CD4-positive, alpha-beta T cell treated with Interleukin-6 at 100 ng/mL for 8 hours (primary cell): ENCODE measurements at regions not wholly inside any gene's neighbourhood (a gene's known extent, or its start where the extent isn't known, plus 50 kb on each side); places are given as distances from the start of the nearest gene placed in this dataset.

Source experiments
- DNase-seq: peaks from one replicate; pipeline ENCODE4 v3.0.0-alpha.2; 2020; ENCODE audit warnings: mixed read lengths, low spot score

GRCh38 chr2:126827371-126827770, 71.3 kb upstream of the TEX51 start:
- no peak for DNase-seq

- DNase-seq, result no peak
Observed at GRCh38 chr2:126828051-126828450, 70.6 kb upstream of the TEX51 start.

- no peak for DNase-seq
Observed at GRCh38 chr2:126828491-126828890, 70.2 kb upstream of the TEX51 start.

- DNase-seq, result no peak
Observed at GRCh38 chr2:126831234-126832005, 67.3 kb upstream of the TEX51 start.

- no peak for DNase-seq
Observed at GRCh38 chr2:126832014-126832413, 66.7 kb upstream of the TEX51 start.

- DNase-seq, result no peak
Observed at GRCh38 chr2:126832757-126833156, 65.9 kb upstream of the TEX51 start.

- no peak for DNase-seq
Observed at GRCh38 chr2:126834006-126834659, 64.6 kb upstream of the TEX51 start.

GRCh38 chr2:126835261-126835660, 63.4 kb upstream of the TEX51 start:
- no peak for DNase-seq

GRCh38 chr2:126835831-126836230, 62.9 kb upstream of the TEX51 start:
- no peak for DNase-seq

- no peak for DNase-seq
Observed at GRCh38 chr2:126836761-126837679, 61.7 kb upstream of the TEX51 start.

- no peak for DNase-seq
Observed at GRCh38 chr2:126837966-126838715, 60.5 kb upstream of the TEX51 start.

- DNase-seq, result no peak
Observed at GRCh38 chr2:126838716-126838985, 60.0 kb upstream of the TEX51 start.

GRCh38 chr2:126839796-126840195, 58.9 kb upstream of the TEX51 start:
- DNase-seq, result no peak

- DNase-seq, result no peak
Observed at GRCh38 chr2:126843081-126843480, 55.6 kb upstream of the TEX51 start.

- DNase-seq, result no peak
Observed at GRCh38 chr2:126846241-126846640, 52.4 kb upstream of the TEX51 start.
